MM.1S (cell line): ENCODE measurements at regions not wholly inside any gene's neighbourhood (a gene's known extent, or its start where the extent isn't known, plus 50 kb on each side); places are given as distances from the start of the nearest gene placed in this dataset.

Source experiments
- DNase-seq: peaks from one replicate; pipeline ENCODE4 v3.0.0-alpha.2; 2015
- H2AFZ ChIP-seq: fragments of 300-600 bp; sonication (generic); 2 replicates; pipeline ENCODE4 v1.6.0; 2016; ENCODE audit warnings: antibody characterized with exemption, low read length
- H3F3A ChIP-seq: fragments of 300-600 bp; sonication (generic); 2 replicates; pipeline ENCODE4 v1.6.1; 2016; ENCODE audit warnings: mild to moderate bottlenecking, antibody characterized with exemption, low read length, moderate library complexity, mixed read lengths; ENCODE audit not compliant: insufficient read depth
- H3K27ac ChIP-seq: fragments of 300-600 bp; sonication (generic); 2 replicates; pipeline ENCODE4 v1.5.1; 2016; ENCODE audit warnings: mild to moderate bottlenecking, low read length
- H3K27me3 ChIP-seq: fragments of 300-600 bp; sonication (generic); replicated peaks from 2 replicates; pipeline ENCODE4 v1.6.0; 2016; ENCODE audit warnings: low read length; ENCODE audit not compliant: insufficient read depth
- H3K36me3 ChIP-seq: fragments of 300-600 bp; sonication (generic); replicated peaks from 2 replicates; pipeline ENCODE4 v1.6.1; 2016; ENCODE audit warnings: mild to moderate bottlenecking, low read length, mixed read lengths; ENCODE audit not compliant: insufficient read depth
- H3K4me1 ChIP-seq: fragments of 300-600 bp; sonication (generic); 2 replicates; pipeline ENCODE4 v1.6.1; 2016; ENCODE audit warnings: low read length, mixed read lengths
- H3K4me2 ChIP-seq: fragments of 300-600 bp; sonication (generic); 2 replicates; pipeline ENCODE4 v1.6.0; 2016; ENCODE audit warnings: low read depth, low read length
- H3K4me3 ChIP-seq: fragments of 300-600 bp; sonication (generic); 2 replicates; pipeline ENCODE4 v1.5.1; 2016; ENCODE audit warnings: low read length, mixed read lengths
- H3K79me2 ChIP-seq: fragments of 300-600 bp; sonication (generic); 2 replicates; pipeline ENCODE4 v1.6.1; 2016; ENCODE audit warnings: mixed run types, low read length, mixed read lengths
- H3K9ac ChIP-seq: fragments of 300-600 bp; sonication (generic); 2 replicates; pipeline ENCODE4 v1.6.1; 2016; ENCODE audit warnings: low read length, mixed read lengths
- H3K9me2 ChIP-seq: fragments of 300-600 bp; sonication (generic); replicated peaks from 2 replicates; pipeline ENCODE4 v1.6.1; 2016; ENCODE audit warnings: mild to moderate bottlenecking, low read length, mixed read lengths; ENCODE audit not compliant: insufficient read depth
- H3K9me3 ChIP-seq: fragments of 300-600 bp; sonication (generic); replicated peaks from 2 replicates; pipeline ENCODE4 v1.6.1; 2016; ENCODE audit warnings: mild to moderate bottlenecking, low read length, mixed read lengths; ENCODE audit not compliant: insufficient read depth
- H4K20me1 ChIP-seq: fragments of 300-600 bp; sonication (generic); 2 replicates; pipeline ENCODE4 v1.6.1; 2016; ENCODE audit warnings: mild to moderate bottlenecking, low read length, moderate library complexity, mixed read lengths; ENCODE audit not compliant: insufficient read depth
- CTCF ChIP-seq: fragments of 300-600 bp; sonication (generic); IDR thresholded peaks from 2 replicates; pipeline ENCODE4 v1.5.1; 2016; ENCODE audit warnings: antibody characterized with exemption, low read length, mixed read lengths
- EZH2 ChIP-seq: fragments of 300-600 bp; sonication (generic); optimal IDR thresholded peaks from 2 replicates; pipeline ENCODE3; 2017; ENCODE audit warnings: low read depth, mild to moderate bottlenecking, antibody characterized with exemption, low read length, mixed read lengths
- EZH2phosphoT487 ChIP-seq: fragments of 300-600 bp; sonication (generic); IDR thresholded peaks from 2 replicates; pipeline ENCODE4 v1.6.1; 2018; ENCODE audit warnings: antibody characterized with exemption, low read length

GRCh38 chr13:70253411-70253810, 145.2 kb upstream of the KLHL1 start:
- DNase-seq: no peak
- Histone ChIP-seq H3K9me2 (no peaks in the 10 kb centered on the region), H3K4me3 (no peak overlapping the region), H3K27me3 (no peaks in the 10 kb centered on the region), H3K4me2 (no peak overlapping the region), H2AFZ (no peak overlapping the region), H4K20me1 (no peaks in the 10 kb centered on the region), H3F3A (no peaks in the 10 kb centered on the region), H3K79me2 (no peaks in the 10 kb centered on the region), H3K4me1 (no peaks in the 10 kb centered on the region), H3K27ac (no peak overlapping the region), H3K9ac (no peak overlapping the region), H3K9me3 (no peaks in the 10 kb centered on the region), H3K36me3 (no peaks in the 10 kb centered on the region)
- TF ChIP-seq EZH2phosphoT487 (no peak), CTCF (no peak), EZH2 (no peak)

GRCh38 chr13:70249332-70250064, 141.2 kb upstream of the KLHL1 start:
- no peaks in the 10 kb centered on the region for H3K36me3 ChIP-seq
- H3K27ac ChIP-seq: no peak overlapping the region
- H3K4me3 ChIP-seq: no peak overlapping the region
- no peak overlapping the region for H2AFZ ChIP-seq
- no peak overlapping the region for H3K9ac ChIP-seq
- H4K20me1 ChIP-seq: no peaks in the 10 kb centered on the region
- H3K79me2 ChIP-seq: no peaks in the 10 kb centered on the region
- H3K9me2 ChIP-seq: no peaks in the 10 kb centered on the region
- H3K9me3 ChIP-seq: no peaks in the 10 kb centered on the region
- no peak for DNase-seq
- H3K4me2 ChIP-seq: no peak overlapping the region
- TF ChIP-seq EZH2phosphoT487: no peak
- TF ChIP-seq CTCF: no peak
- TF ChIP-seq EZH2: no peak
- no peaks in the 10 kb centered on the region for H3F3A ChIP-seq
- H3K27me3 ChIP-seq: no peaks in the 10 kb centered on the region
- no peaks in the 10 kb centered on the region for H3K4me1 ChIP-seq

GRCh38 chr13:70237131-70237530, 128.9 kb upstream of the KLHL1 start:
- Histone ChIP-seq H3K4me3 (no peak overlapping the region), H3K4me2 (no peak overlapping the region), H3K9me2 (no peaks in the 10 kb centered on the region), H3K79me2 (no peaks in the 10 kb centered on the region), H3K9ac (no peak overlapping the region), H3K4me1 (no peaks in the 10 kb centered on the region), H3K36me3 (no peaks in the 10 kb centered on the region), H3K27me3 (no peaks in the 10 kb centered on the region), H3K27ac (no peak overlapping the region), H3K9me3 (no peaks in the 10 kb centered on the region), H4K20me1 (no peaks in the 10 kb centered on the region), H3F3A (no peaks in the 10 kb centered on the region), H2AFZ (no peak overlapping the region)
- TF ChIP-seq EZH2phosphoT487 (no peak), EZH2 (no peak), CTCF (no peak)
- no peak for DNase-seq
